Loucy (cell line): ENCODE measurements at regions not wholly inside any gene's neighbourhood (a gene's known extent, or its start where the extent isn't known, plus 50 kb on each side); places are given as distances from the start of the nearest gene placed in this dataset.

Experiments used
- H2AFZ ChIP-seq: fragments of 200-600 bp; sonication (generic); 2 replicates; pipeline ENCODE4 v1.6.0; 2016; ENCODE audit warnings: antibody characterized with exemption, mild to moderate bottlenecking, low read length, moderate library complexity
- H3F3A ChIP-seq: fragments of 200-600 bp; 2 replicates; pipeline ENCODE4 v1.6.0; 2016; ENCODE audit warnings: antibody characterized with exemption, low read depth, mild to moderate bottlenecking
- H3K27me3 ChIP-seq: fragments of 200-600 bp; sonication (generic); 2 replicates; pipeline ENCODE4 v1.6.1; 2014; ENCODE audit warnings: low read length, mild to moderate bottlenecking; ENCODE audit not compliant: insufficient read depth, poor library complexity, severe bottlenecking
- H3K36me3 ChIP-seq: fragments of 200-600 bp; sonication (generic); 2 replicates; pipeline ENCODE4 v1.6.1; 2016; ENCODE audit warnings: low read length; ENCODE audit not compliant: insufficient read depth
- H3K4me1 ChIP-seq: fragments of 200-600 bp; sonication (generic); 2 replicates; pipeline ENCODE4 v1.5.1; 2014; ENCODE audit warnings: low read length, mild to moderate bottlenecking; ENCODE audit not compliant: insufficient read depth, poor library complexity, severe bottlenecking
- H3K4me2 ChIP-seq: fragments of 200-600 bp; sonication (generic); 2 replicates; pipeline ENCODE4 v1.6.0; 2014; ENCODE audit warnings: antibody characterized with exemption, low read length, low read depth, mild to moderate bottlenecking; ENCODE audit not compliant: poor library complexity, severe bottlenecking
- H3K4me3 ChIP-seq: fragments of 200-600 bp; sonication (generic); 2 replicates; pipeline ENCODE4 v1.5.1; 2014; ENCODE audit warnings: low read length, mild to moderate bottlenecking, mixed read lengths; ENCODE audit not compliant: poor library complexity, severe bottlenecking
- H3K79me2 ChIP-seq: fragments of 200-600 bp; sonication (generic); 2 replicates; pipeline ENCODE4 v1.6.1; 2014; ENCODE audit warnings: low read length; ENCODE audit not compliant: insufficient read depth
- H3K9ac ChIP-seq: fragments of 200-600 bp; sonication (generic); 2 replicates; pipeline ENCODE4 v1.6.0; 2014; ENCODE audit warnings: mild to moderate bottlenecking, low read depth, low read length, moderate library complexity; ENCODE audit not compliant: poor library complexity, severe bottlenecking
- H3K9me2 ChIP-seq: fragments of 200-600 bp; sonication (generic); replicated peaks from 2 replicates; pipeline ENCODE4 v1.6.1; 2016; ENCODE audit warnings: low read depth, low read length, mixed read lengths
- H3K9me3 ChIP-seq: fragments of 200-600 bp; sonication (generic); 2 replicates; pipeline ENCODE4 v1.6.1; 2014; ENCODE audit warnings: mild to moderate bottlenecking, antibody characterized with exemption, low read length, low read depth; ENCODE audit not compliant: insufficient read depth
- H4K20me1 ChIP-seq: fragments of 200-600 bp; sonication (generic); 2 replicates; pipeline ENCODE4 v1.6.0; 2014; ENCODE audit warnings: antibody characterized with exemption, low read length, mild to moderate bottlenecking; ENCODE audit not compliant: insufficient read depth, poor library complexity, severe bottlenecking
- EZH2phosphoT487 ChIP-seq: fragments of 200-600 bp; IDR thresholded peaks from 2 replicates; pipeline ENCODE4 v1.6.1; 2018; ENCODE audit warnings: antibody characterized with exemption, mild to moderate bottlenecking, moderate library complexity, borderline replicate concordance
- TF ChIP-seq, protein P1 (sequence below): fragments of 200-600 bp; sonication (generic); conservative IDR thresholded peaks from 2 replicates; pipeline ENCODE4 v1.5.1; 2014; ENCODE audit warnings: mild to moderate bottlenecking, antibody characterized with exemption, low read length

DNA sequence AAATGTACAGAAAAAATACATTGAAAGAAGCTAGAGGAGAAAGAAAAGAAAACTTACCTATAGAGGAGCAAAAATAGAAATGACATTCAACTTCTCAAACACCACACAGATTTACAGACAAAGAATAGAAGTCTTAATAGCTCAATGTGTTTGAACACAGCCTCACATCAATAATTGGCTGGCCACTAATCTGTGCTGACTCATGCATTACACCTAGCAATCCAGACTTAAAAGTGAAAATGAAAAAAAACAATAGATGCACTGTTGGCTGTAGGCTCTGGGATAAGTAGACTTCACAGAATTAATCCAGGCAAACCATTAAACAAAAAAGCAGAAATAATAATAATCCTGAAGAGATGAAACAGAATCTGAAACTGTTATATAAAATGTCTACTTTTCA, 961.3 kb upstream of the CELF4 start:
- Histone ChIP-seq H3K79me2 (no peaks in the 10 kb centered on the region), H3F3A (no peaks in the 10 kb centered on the region), H3K4me3 (no peak overlapping the region), H3K9ac (no peak overlapping the region), H3K4me2 (no peak overlapping the region), H3K36me3 (no peaks in the 10 kb centered on the region), H3K4me1 (no peaks in the 10 kb centered on the region), H3K27me3 (no peaks in the 10 kb centered on the region), H2AFZ (no peak overlapping the region), H4K20me1 (no peaks in the 10 kb centered on the region), H3K9me2 (no peaks in the 10 kb centered on the region), H3K9me3 (no peaks in the 10 kb centered on the region)
- no peak for TF ChIP-seq EZH2phosphoT487
- TF ChIP-seq, protein P1, sequence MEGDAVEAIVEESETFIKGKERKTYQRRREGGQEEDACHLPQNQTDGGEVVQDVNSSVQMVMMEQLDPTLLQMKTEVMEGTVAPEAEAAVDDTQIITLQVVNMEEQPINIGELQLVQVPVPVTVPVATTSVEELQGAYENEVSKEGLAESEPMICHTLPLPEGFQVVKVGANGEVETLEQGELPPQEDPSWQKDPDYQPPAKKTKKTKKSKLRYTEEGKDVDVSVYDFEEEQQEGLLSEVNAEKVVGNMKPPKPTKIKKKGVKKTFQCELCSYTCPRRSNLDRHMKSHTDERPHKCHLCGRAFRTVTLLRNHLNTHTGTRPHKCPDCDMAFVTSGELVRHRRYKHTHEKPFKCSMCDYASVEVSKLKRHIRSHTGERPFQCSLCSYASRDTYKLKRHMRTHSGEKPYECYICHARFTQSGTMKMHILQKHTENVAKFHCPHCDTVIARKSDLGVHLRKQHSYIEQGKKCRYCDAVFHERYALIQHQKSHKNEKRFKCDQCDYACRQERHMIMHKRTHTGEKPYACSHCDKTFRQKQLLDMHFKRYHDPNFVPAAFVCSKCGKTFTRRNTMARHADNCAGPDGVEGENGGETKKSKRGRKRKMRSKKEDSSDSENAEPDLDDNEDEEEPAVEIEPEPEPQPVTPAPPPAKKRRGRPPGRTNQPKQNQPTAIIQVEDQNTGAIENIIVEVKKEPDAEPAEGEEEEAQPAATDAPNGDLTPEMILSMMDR, result no peak

DNA sequence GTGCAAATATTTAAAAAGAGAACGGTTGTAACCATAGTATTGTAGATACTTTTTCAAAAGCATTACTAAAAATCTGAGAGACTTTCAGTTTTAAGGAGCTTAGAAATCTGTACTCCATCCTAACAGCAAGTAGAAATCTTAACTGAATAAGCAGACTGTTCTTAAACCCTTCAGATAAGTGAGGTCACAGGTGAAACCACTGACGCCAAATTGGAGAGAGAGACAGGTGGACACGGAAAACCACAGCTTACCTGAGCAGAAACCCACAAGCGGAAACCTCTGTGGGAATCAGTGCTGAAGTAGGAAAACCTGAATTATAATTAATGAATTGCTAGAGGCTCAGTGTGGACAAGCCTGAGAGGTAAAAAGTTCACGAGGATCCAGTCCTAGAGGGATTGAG, 959.4 kb upstream of the CELF4 start:
- Histone ChIP-seq H2AFZ (no peak overlapping the region), H3K79me2 (no peaks in the 10 kb centered on the region), H4K20me1 (no peaks in the 10 kb centered on the region), H3K9ac (no peak overlapping the region), H3K4me1 (no peaks in the 10 kb centered on the region), H3K27me3 (no peaks in the 10 kb centered on the region), H3K9me2 (no peaks in the 10 kb centered on the region), H3K36me3 (no peaks in the 10 kb centered on the region), H3K4me2 (no peak overlapping the region), H3K4me3 (no peak overlapping the region), H3F3A (no peaks in the 10 kb centered on the region), H3K9me3 (no peaks in the 10 kb centered on the region)
- TF ChIP-seq EZH2phosphoT487, result no peak
- TF ChIP-seq, protein P1, result no peak

DNA sequence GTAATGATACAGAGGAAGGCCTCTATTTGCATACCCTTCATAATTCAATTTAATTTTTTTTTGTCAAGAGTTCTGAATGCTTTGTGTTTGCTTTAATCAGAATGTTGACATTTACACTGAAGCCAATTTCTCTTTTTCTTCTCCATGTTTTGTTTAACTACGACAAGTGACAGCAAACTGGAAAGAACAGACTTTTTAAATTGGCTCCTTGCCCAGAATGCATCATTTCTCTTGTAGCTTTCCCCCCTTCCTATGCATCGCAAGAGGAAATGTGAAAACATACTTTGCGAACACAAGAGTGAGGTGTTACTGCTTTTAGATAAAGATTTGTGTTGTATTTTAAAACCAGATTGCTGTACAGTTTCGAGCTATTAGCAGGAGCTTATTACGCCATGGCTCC, 955.2 kb upstream of the CELF4 start:
- no peak overlapping the region for H3K4me2 ChIP-seq
- TF ChIP-seq, protein P1, result no peak
- no peak for TF ChIP-seq EZH2phosphoT487
- H3K9ac ChIP-seq, result no peak overlapping the region
- no peaks in the 10 kb centered on the region for H3K27me3 ChIP-seq
- H3K79me2 ChIP-seq, result no peaks in the 10 kb centered on the region
- no peaks in the 10 kb centered on the region for H3K9me2 ChIP-seq
- no peak overlapping the region for H2AFZ ChIP-seq
- H3K4me1 ChIP-seq, result no peaks in the 10 kb centered on the region
- H3K36me3 ChIP-seq, result no peaks in the 10 kb centered on the region
- H3K4me3 ChIP-seq, result no peak overlapping the region
- no peaks in the 10 kb centered on the region for H4K20me1 ChIP-seq
- no peaks in the 10 kb centered on the region for H3F3A ChIP-seq
- H3K9me3 ChIP-seq, result no peaks in the 10 kb centered on the region
